KMS-11 (cell line): ENCODE measurements at regions not wholly inside any gene's neighbourhood (a gene's known extent, or its start where the extent isn't known, plus 50 kb on each side); places are given as distances from the start of the nearest gene placed in this dataset.

Source experiments
- H2AFZ ChIP-seq: fragments of 200-600 bp; sonication (generic); 2 replicates; pipeline ENCODE4 v1.6.1; 2016; ENCODE audit warnings: antibody characterized with exemption, mixed run types, low read depth
- H3K27ac ChIP-seq: fragments of 200-600 bp; sonication (generic); 2 replicates; pipeline ENCODE4 v1.6.1; 2016; ENCODE audit warnings: mild to moderate bottlenecking, mixed run types
- H3K27me3 ChIP-seq: fragments of 200-600 bp; sonication (generic); 2 replicates; pipeline ENCODE4 v1.6.1; 2017; ENCODE audit warnings: mild to moderate bottlenecking, low read depth, mixed run types, moderate library complexity; ENCODE audit not compliant: insufficient read depth
- H3K36me3 ChIP-seq: fragments of 200-600 bp; sonication (generic); 2 replicates; pipeline ENCODE4 v1.6.1; 2017; ENCODE audit warnings: mild to moderate bottlenecking, mixed run types; ENCODE audit not compliant: insufficient read depth
- H3K4me1 ChIP-seq: fragments of 200-600 bp; sonication (generic); 2 replicates; pipeline ENCODE4 v1.6.1; 2016; ENCODE audit warnings: mild to moderate bottlenecking, low read depth, mixed run types; ENCODE audit not compliant: poor library complexity, severe bottlenecking
- H3K4me2 ChIP-seq: fragments of 200-600 bp; sonication (generic); 2 replicates; pipeline ENCODE4 v1.7.0; 2016; ENCODE audit warnings: mild to moderate bottlenecking, mixed run types
- H3K4me3 ChIP-seq: fragments of 200-600 bp; sonication (generic); IDR thresholded peaks from 2 replicates; pipeline ENCODE4 v1.6.1; 2017; ENCODE audit warnings: low read depth, low read length, mixed read lengths; ENCODE audit not compliant: insufficient read depth
- H3K79me2 ChIP-seq: fragments of 200-600 bp; sonication (generic); 2 replicates; pipeline ENCODE4 v1.6.1; 2016; ENCODE audit warnings: low read depth, mixed run types; ENCODE audit not compliant: insufficient read depth
- H3K9ac ChIP-seq: fragments of 200-600 bp; sonication (generic); 2 replicates; pipeline ENCODE4 v1.6.1; 2016; ENCODE audit warnings: mild to moderate bottlenecking, mixed run types
- H4K20me1 ChIP-seq: fragments of 200-600 bp; sonication (generic); 2 replicates; pipeline ENCODE4 v1.6.1; 2016; ENCODE audit warnings: mild to moderate bottlenecking, mixed run types; ENCODE audit not compliant: insufficient read depth
- CTCF ChIP-seq: fragments of 200-600 bp; sonication (generic); conservative IDR thresholded peaks from 2 replicates; pipeline ENCODE4 v1.6.1; 2017; ENCODE audit warnings: low read depth, mild to moderate bottlenecking, antibody characterized with exemption, low read length, moderate library complexity, mixed read lengths

GRCh38 chrX:20354505-20354904 is 87.8 kb upstream of the RPS6KA3 start:
- H3K9ac ChIP-seq: no peak overlapping the region
- H3K27me3 ChIP-seq: no peaks in the 10 kb centered on the region
- H2AFZ ChIP-seq: no peak overlapping the region
- H3K36me3 ChIP-seq: no peaks in the 10 kb centered on the region
- no peaks in the 10 kb centered on the region for H3K79me2 ChIP-seq
- H3K27ac ChIP-seq: no peak overlapping the region
- H4K20me1 ChIP-seq: no peaks in the 10 kb centered on the region
- TF ChIP-seq CTCF: no peak
- H3K4me1 ChIP-seq: no peaks in the 10 kb centered on the region
- H3K4me2 ChIP-seq: no peak overlapping the region
- no peak overlapping the region for H3K4me3 ChIP-seq

- Histone ChIP-seq H2AFZ (no peak overlapping the region), H4K20me1 (no peaks in the 10 kb centered on the region), H3K36me3 (no peaks in the 10 kb centered on the region), H3K9ac (no peak overlapping the region), H3K27me3 (no peaks in the 10 kb centered on the region), H3K79me2 (no peaks in the 10 kb centered on the region), H3K4me3 (no peak overlapping the region), H3K4me2 (no peak overlapping the region), H3K4me1 (no peaks in the 10 kb centered on the region), H3K27ac (no peak overlapping the region)
- no peak for TF ChIP-seq CTCF
Observed at GRCh38 chrX:20352935-20353336, 86.2 kb upstream of the RPS6KA3 start.

- Histone ChIP-seq H4K20me1 (no peaks in the 10 kb centered on the region), H3K36me3 (no peaks in the 10 kb centered on the region), H3K79me2 (no peaks in the 10 kb centered on the region), H3K4me1 (no peaks in the 10 kb centered on the region), H3K4me3 (no peak overlapping the region), H2AFZ (no peak overlapping the region), H3K9ac (no peak overlapping the region), H3K27me3 (no peaks in the 10 kb centered on the region), H3K4me2 (no peak overlapping the region), H3K27ac (no peak overlapping the region)
- TF ChIP-seq CTCF: no peak
Observed at GRCh38 chrX:20352504-20352903, 85.8 kb upstream of the RPS6KA3 start.

GRCh38 chrX:20350596-20350995 is 83.9 kb upstream of the RPS6KA3 start:
- H3K4me2 ChIP-seq: no peak overlapping the region
- no peak overlapping the region for H3K9ac ChIP-seq
- no peaks in the 10 kb centered on the region for H3K79me2 ChIP-seq
- no peak overlapping the region for H2AFZ ChIP-seq
- TF ChIP-seq CTCF: no peak
- no peaks in the 10 kb centered on the region for H3K4me1 ChIP-seq
- H3K27ac ChIP-seq: no peak overlapping the region
- H4K20me1 ChIP-seq: no peaks in the 10 kb centered on the region
- no peaks in the 10 kb centered on the region for H3K36me3 ChIP-seq
- no peaks in the 10 kb centered on the region for H3K27me3 ChIP-seq
- H3K4me3 ChIP-seq: no peak overlapping the region

- no peak overlapping the region for H3K27ac ChIP-seq
- no peaks in the 10 kb centered on the region for H3K4me1 ChIP-seq
- H3K79me2 ChIP-seq: no peaks in the 10 kb centered on the region
- no peak overlapping the region for H3K9ac ChIP-seq
- no peaks in the 10 kb centered on the region for H3K36me3 ChIP-seq
- no peak overlapping the region for H3K4me2 ChIP-seq
- no peak for TF ChIP-seq CTCF
- no peaks in the 10 kb centered on the region for H4K20me1 ChIP-seq
- no peaks in the 10 kb centered on the region for H3K27me3 ChIP-seq
- no peak overlapping the region for H3K4me3 ChIP-seq
- no peak overlapping the region for H2AFZ ChIP-seq
Observed at GRCh38 chrX:20348139-20348538, 81.4 kb upstream of the RPS6KA3 start.
